Cardiac fibroblast (primary cell): ENCODE measurements at regions not wholly inside any gene's neighbourhood (a gene's known extent, or its start where the extent isn't known, plus 50 kb on each side); places are given as distances from the start of the nearest gene placed in this dataset.
A peak's percentile ranks its signal among the peaks of the same experiment; 100 is the strongest.

Source experiments
- DNase-seq, 2 donors: peaks; one replicate each; pipeline versions ENCODE4 v3.0.0 to v3.0.0-alpha.2; 2010; ENCODE audit warnings: low read depth in 2 of 2
- H3K4me3 ChIP-seq, 2 donors: replicated peaks in 1 of 2; 1 replicate in 1 of 2; 2 replicates in 1 of 2; pipeline ENCODE4 v1.5.1; 2011; ENCODE audit warnings: low read depth in 2 of 2, low read length in 2 of 2, mild to moderate bottlenecking in 2 of 2, moderate library complexity in 1 of 2
- TF ChIP-seq, protein P1 (sequence below): IDR thresholded peaks from one replicate; pipeline ENCODE4 v1.5.1; 2011; ENCODE audit warnings: low read depth, mild to moderate bottlenecking, low read length, inconsistent platforms

DNA sequence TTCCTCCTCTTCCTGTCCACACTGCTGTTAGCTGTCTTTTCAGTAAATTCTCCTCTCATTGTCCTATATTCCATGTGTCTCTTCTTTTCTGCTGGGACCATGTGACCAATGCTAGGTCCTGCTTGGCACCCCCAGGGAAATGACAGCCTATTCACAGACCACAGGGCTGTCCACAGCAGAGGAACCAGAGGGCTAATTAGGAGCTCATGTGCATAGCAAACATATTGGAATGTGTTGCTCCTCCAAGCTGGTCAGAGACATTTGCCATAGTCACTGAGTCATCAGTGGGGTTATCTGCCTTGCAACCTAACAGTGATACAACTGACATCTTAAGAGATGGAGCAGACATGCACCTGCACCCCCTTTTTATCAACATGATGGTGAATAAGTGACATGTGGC, 67.9 kb upstream of the PUDP start:
- H3K4me3 ChIP-seq = no peak overlapping the region
- TF ChIP-seq, protein P1, sequence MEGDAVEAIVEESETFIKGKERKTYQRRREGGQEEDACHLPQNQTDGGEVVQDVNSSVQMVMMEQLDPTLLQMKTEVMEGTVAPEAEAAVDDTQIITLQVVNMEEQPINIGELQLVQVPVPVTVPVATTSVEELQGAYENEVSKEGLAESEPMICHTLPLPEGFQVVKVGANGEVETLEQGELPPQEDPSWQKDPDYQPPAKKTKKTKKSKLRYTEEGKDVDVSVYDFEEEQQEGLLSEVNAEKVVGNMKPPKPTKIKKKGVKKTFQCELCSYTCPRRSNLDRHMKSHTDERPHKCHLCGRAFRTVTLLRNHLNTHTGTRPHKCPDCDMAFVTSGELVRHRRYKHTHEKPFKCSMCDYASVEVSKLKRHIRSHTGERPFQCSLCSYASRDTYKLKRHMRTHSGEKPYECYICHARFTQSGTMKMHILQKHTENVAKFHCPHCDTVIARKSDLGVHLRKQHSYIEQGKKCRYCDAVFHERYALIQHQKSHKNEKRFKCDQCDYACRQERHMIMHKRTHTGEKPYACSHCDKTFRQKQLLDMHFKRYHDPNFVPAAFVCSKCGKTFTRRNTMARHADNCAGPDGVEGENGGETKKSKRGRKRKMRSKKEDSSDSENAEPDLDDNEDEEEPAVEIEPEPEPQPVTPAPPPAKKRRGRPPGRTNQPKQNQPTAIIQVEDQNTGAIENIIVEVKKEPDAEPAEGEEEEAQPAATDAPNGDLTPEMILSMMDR = no peak
- no peak for DNase-seq

- TF ChIP-seq, protein P1 = no peak
- no peak overlapping the region for H3K4me3 ChIP-seq
- peak in 1 of 2 donors; percentile 8 for DNase-seq
Measured at GRCh38 chrX:7214251-7214650, 66.3 kb upstream of the PUDP start.

- TF ChIP-seq, protein P1 = no peak
- DNase-seq = no peak
- no peak overlapping the region for H3K4me3 ChIP-seq
Measured at GRCh38 chrX:7205037-7205577, 57.2 kb upstream of the PUDP start.

- TF ChIP-seq, protein P1 = no peak
- DNase-seq = no peak
- H3K4me3 ChIP-seq = no peak overlapping the region
Measured at GRCh38 chrX:7204619-7205018, 56.7 kb upstream of the PUDP start.

GRCh38 chrX:7202206-7202605, 54.3 kb upstream of the PUDP start:
- TF ChIP-seq, protein P1 = no peak
- DNase-seq = peak in 1 of 2 donors; percentile 10
- H3K4me3 ChIP-seq = no peak overlapping the region

DNA sequence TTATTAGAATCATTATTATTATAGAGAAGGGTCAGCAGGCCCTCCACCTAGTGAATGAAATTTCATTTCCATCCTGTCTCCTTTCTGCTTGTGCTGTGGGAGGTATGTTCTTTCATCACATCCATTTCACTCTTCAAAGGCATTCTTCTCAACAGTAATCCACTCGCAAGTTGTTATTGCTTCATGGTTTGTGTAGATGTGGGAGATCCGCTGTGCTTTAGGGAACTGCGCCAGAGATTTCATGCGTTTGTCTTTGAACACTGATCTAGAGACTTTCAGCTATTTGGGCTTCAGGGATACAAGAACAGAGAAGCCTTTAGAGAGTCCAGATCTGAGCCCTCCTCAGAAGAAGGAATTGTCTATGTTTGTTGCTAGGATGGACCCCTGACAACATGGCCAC, 53.5 kb upstream of the PUDP start:
- H3K4me3 ChIP-seq = no peak overlapping the region
- no peak for DNase-seq
- TF ChIP-seq, protein P1 = no peak

GRCh38 chrX:7198499-7198898, 50.5 kb upstream of the PUDP start:
- no peak for DNase-seq
- no peak overlapping the region for H3K4me3 ChIP-seq
- TF ChIP-seq, protein P1 = no peak
